Erythroblast (primary cell): ENCODE measurements at regions not wholly inside any gene's neighbourhood (a gene's known extent, or its start where the extent isn't known, plus 50 kb on each side); places are given as distances from the start of the nearest gene placed in this dataset.

Source experiments
- GATA1 ChIP-seq: IDR thresholded peaks from 2 replicates; pipeline ENCODE4 v1.6.1; 2011; ENCODE audit warnings: low read depth, mild to moderate bottlenecking, control low read depth, low read length, moderate library complexity
- POLR2A ChIP-seq: IDR thresholded peaks from 2 replicates; pipeline ENCODE4 v1.6.1; 2011; ENCODE audit warnings: mild to moderate bottlenecking, low read length

DNA sequence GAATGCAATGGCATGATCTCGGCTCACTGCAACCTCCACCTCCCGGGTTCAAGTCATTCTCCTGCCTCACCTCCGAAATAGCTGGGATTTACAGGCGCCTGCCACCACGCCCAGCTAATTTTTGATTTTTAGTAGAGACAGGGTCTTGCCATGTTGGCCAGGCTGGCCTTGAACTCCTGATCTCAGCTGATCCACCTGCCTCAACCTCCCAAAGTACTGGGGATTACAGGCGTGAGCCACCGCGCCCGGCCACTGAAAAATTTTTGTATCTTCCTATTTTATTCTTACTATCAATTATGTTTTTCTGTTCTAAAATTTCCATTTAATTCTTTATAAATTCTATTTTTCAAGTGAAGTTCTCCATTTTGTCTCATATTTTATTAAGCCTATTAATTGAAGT, 730.4 kb downstream of the EDEM1 start:
- TF ChIP-seq POLR2A (no peak), GATA1 (no peak)
